C4-2B (cell line): ENCODE measurements at regions not wholly inside any gene's neighbourhood (a gene's known extent, or its start where the extent isn't known, plus 50 kb on each side); places are given as distances from the start of the nearest gene placed in this dataset.

Experiments
- CTCF ChIP-seq: fragments of 450-650 bp; conservative IDR thresholded peaks from 2 replicates; pipeline ENCODE4 v1.5.1; 2017; ENCODE audit warnings: mild to moderate bottlenecking
- ZFX ChIP-seq: fragments of 450-650 bp; IDR thresholded peaks from 2 replicates; pipeline ENCODE4 v1.6.1; 2017

GRCh38 chr21:32826329-32827167, 55.0 kb upstream of the PAXBP1 start:
- peak; percentile 65 for TF ChIP-seq CTCF
- TF ChIP-seq ZFX = no peak
